Activated T-helper 17 cell treated with anti-CD3 and anti-CD28 coated beads, Interleukin-2, amount 50 U/mL, for 72 hours (primary cell): ENCODE measurements at regions not wholly inside any gene's neighbourhood (a gene's known extent, or its start where the extent isn't known, plus 50 kb on each side); places are given as distances from the start of the nearest gene placed in this dataset.

Experiments used
- ATAC-seq: fragments of 150-1000 bp; cut with Tn5 transposase; replicated peaks from 2 replicates; pipeline ENCODE4 v1.10.0; 2021; ENCODE audit warnings: mild to moderate bottlenecking, moderate library complexity
- H3K27ac Mint-ChIP-seq: one replicate; pipeline ENCODE4 v1.8.0; 2022; ENCODE audit warnings: mixed read lengths
- H3K27me3 Mint-ChIP-seq: one replicate; pipeline ENCODE4 v1.8.0; 2022; ENCODE audit warnings: mixed read lengths
- H3K36me3 Mint-ChIP-seq: one replicate; pipeline ENCODE4 v1.8.0; 2022; ENCODE audit warnings: low read depth, mild to moderate bottlenecking, mixed read lengths
- H3K4me1 Mint-ChIP-seq: one replicate; pipeline ENCODE4 v1.8.0; 2022; ENCODE audit warnings: mixed read lengths
- H3K4me3 Mint-ChIP-seq: one replicate; pipeline ENCODE4 v1.8.0; 2022; ENCODE audit warnings: mild to moderate bottlenecking, mixed read lengths
- H3K9me3 Mint-ChIP-seq: one replicate; pipeline ENCODE4 v1.8.0; 2022; ENCODE audit warnings: mixed read lengths

DNA sequence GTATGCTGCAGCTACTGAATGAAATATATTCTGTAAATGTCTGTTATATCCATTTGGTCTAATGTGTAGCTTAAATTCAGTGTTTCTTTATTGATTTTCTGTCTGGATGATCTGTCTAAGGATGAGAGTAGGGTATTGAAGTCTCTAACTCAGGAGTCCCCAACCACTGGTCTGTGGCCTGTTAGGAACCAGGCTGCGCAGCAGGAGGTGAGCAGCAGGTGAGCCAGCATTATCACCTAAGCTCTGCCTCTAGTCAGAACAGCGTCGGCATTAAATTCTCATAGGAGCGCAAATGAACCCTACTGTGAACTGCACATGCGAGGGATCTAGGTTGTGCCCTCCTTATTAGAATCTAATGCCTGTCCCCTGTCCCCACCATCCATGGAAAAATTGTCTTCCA is 329.7 kb upstream of the RGS6 start:
- no peak for ATAC-seq
- Mint-ChIP-seq H3K4me3 (no peak overlapping the region), H3K27me3 (no peaks in the 10 kb centered on the region), H3K27ac (no peak overlapping the region), H3K4me1 (peaks cover 32% of the 10 kb centered on the region), H3K9me3 (peaks cover 11% of the 10 kb centered on the region), H3K36me3 (peaks cover 37% of the 10 kb centered on the region)

- Mint-ChIP-seq H3K36me3 (peaks cover 28% of the 10 kb centered on the region), H3K4me1 (peaks cover 17% of the 10 kb centered on the region), H3K9me3 (peaks cover 11% of the 10 kb centered on the region), H3K27me3 (no peaks in the 10 kb centered on the region), H3K4me3 (no peak overlapping the region), H3K27ac (no peak overlapping the region)
- no peak for ATAC-seq
Observed at GRCh38 chr14:71604231-71604630, 328.0 kb upstream of the RGS6 start.

DNA sequence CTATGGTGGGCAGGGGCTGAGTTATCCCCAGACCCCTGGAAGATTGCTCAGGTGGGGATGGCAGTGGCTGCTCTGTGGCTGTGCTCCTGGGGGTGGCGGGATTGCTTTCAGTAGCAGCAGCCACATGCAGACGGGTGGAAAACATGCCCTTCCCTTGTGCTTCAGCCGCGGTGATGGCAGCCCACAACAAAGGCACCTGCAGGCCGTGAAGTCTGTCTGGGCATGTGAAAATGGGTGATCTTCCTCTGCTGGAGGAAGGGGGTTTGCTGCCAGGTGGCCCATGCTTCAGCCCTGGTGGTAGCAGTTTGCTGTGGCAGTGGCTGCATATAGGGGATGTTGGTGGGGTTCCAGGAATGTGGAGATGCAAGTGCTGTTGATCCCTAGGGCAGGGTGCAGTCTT is 326.2 kb upstream of the RGS6 start:
- Mint-ChIP-seq H3K27ac (peak overlapping the region; percentile 8), H3K4me3 (peak overlapping the region; percentile 0), H3K36me3 (peaks cover 14% of the 10 kb centered on the region), H3K27me3 (no peaks in the 10 kb centered on the region), H3K9me3 (no peaks in the 10 kb centered on the region), H3K4me1 (peaks cover 17% of the 10 kb centered on the region)
- no peak for ATAC-seq

- no peak for ATAC-seq
- Mint-ChIP-seq H3K4me3 (peak overlapping the region; percentile 0), H3K27me3 (no peaks in the 10 kb centered on the region), H3K27ac (peak overlapping the region; percentile 8), H3K9me3 (no peaks in the 10 kb centered on the region), H3K4me1 (peaks cover 17% of the 10 kb centered on the region), H3K36me3 (peaks cover 14% of the 10 kb centered on the region)
Observed at GRCh38 chr14:71606575-71606974, 325.7 kb upstream of the RGS6 start.

GRCh38 chr14:71607056-71607455 is 325.2 kb upstream of the RGS6 start:
- peak overlapping the region; percentile 8 for H3K27ac Mint-ChIP-seq
- peaks cover 14% of the 10 kb centered on the region for H3K36me3 Mint-ChIP-seq
- peaks cover 17% of the 10 kb centered on the region for H3K4me1 Mint-ChIP-seq
- H3K27me3 Mint-ChIP-seq, result no peaks in the 10 kb centered on the region
- ATAC-seq, result no peak
- no peaks in the 10 kb centered on the region for H3K9me3 Mint-ChIP-seq
- no peak overlapping the region for H3K4me3 Mint-ChIP-seq

DNA sequence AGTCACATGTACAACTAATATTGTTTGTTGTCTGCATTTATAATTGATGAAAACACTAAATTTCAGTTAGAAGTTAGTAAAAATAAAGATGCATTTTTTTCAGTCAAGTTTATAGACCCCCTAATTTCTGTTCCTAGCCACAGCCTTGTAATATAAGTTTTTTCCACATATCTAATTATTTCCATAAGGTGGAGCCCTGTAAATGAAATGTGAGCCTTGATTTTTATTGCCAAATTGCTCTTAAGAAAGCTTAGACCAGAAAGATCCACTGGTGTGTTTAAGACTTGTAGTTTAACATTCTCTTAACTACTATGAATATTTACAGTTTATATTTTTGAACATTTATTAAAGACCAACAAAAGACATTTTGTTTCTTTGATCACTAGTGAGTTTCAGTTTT is 322.1 kb upstream of the RGS6 start:
- H3K27ac Mint-ChIP-seq, result no peak overlapping the region
- ATAC-seq, result no peak
- peaks cover 6% of the 10 kb centered on the region for H3K36me3 Mint-ChIP-seq
- H3K9me3 Mint-ChIP-seq, result no peaks in the 10 kb centered on the region
- H3K4me1 Mint-ChIP-seq, result peaks cover 16% of the 10 kb centered on the region
- H3K4me3 Mint-ChIP-seq, result no peak overlapping the region
- no peaks in the 10 kb centered on the region for H3K27me3 Mint-ChIP-seq

GRCh38 chr14:71610797-71611196 is 321.4 kb upstream of the RGS6 start:
- no peak for ATAC-seq
- Mint-ChIP-seq H3K36me3 (no peaks in the 10 kb centered on the region), H3K27me3 (no peaks in the 10 kb centered on the region), H3K27ac (no peak overlapping the region), H3K4me1 (peaks cover 9% of the 10 kb centered on the region), H3K4me3 (no peak overlapping the region), H3K9me3 (no peaks in the 10 kb centered on the region)

DNA sequence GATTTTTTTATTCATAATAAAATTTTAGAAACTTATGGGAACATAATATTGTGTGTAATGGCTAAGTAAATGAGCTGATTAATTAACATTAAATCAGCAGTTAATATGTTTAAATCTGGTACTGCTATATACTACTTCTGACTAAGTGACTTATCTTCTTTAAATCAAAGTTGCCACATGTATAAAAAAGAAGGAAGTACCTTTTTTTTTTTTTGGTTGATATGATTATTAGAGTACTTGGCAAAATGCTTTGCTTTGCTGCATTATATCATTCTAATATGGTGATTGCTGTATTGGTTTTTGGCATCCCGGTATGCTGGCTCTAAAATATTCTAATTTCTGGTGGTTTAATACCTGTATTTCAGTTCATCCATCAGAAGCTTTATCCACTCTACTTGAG is 319.1 kb upstream of the RGS6 start:
- Mint-ChIP-seq H3K4me1 (peaks cover 4% of the 10 kb centered on the region), H3K4me3 (no peak overlapping the region), H3K27me3 (no peaks in the 10 kb centered on the region), H3K36me3 (peaks cover 3% of the 10 kb centered on the region), H3K9me3 (no peaks in the 10 kb centered on the region), H3K27ac (no peak overlapping the region)
- no peak for ATAC-seq

- Mint-ChIP-seq H3K36me3 (peaks cover 31% of the 10 kb centered on the region), H3K4me3 (no peak overlapping the region), H3K27ac (no peak overlapping the region), H3K4me1 (peaks cover 8% of the 10 kb centered on the region), H3K9me3 (no peaks in the 10 kb centered on the region), H3K27me3 (no peaks in the 10 kb centered on the region)
- no peak for ATAC-seq
Observed at GRCh38 chr14:71616013-71616412, 316.2 kb upstream of the RGS6 start.

DNA sequence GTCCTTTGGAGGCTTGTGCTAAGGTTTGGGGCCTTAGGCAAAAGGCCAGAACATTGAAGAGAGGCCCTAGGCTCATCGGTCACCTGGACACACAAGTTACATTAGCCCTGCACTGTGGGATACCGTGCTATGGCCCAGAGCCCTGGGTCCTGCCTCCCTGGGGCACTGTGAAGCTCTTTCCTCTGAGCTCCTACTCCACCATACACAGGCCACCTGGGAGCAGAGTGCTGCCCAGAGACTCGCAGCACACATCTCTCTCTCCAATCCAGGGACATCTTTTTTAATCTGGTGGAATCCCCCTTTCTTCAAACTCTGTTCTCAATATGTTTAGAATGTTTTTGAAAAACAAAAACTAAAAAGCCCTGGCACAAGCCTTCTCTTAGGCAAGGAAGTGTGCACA is 314.2 kb upstream of the RGS6 start:
- Mint-ChIP-seq H3K27ac (no peak overlapping the region), H3K9me3 (no peaks in the 10 kb centered on the region), H3K4me3 (no peak overlapping the region), H3K4me1 (peaks cover 8% of the 10 kb centered on the region), H3K36me3 (peaks cover 49% of the 10 kb centered on the region), H3K27me3 (no peaks in the 10 kb centered on the region)
- ATAC-seq, result no peak

DNA sequence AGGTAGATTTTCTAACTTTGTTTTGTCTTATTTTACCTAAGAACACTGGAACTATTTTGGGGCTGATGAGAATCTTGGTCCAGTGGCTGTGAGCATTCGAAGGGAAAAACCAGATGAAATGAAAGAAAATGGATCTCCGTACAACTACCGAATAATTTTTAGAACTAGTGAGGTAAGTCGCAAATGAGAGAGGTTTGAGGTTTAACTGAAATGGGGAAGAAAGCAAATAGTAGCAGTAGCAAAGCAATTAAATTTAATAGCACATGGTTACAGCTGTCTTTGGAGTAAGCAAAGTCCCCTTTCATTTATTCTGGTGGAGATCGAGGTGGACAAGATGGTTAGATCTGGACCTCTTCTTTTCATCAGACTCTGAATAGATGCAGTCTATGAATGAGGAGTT is 313.5 kb upstream of the RGS6 start:
- Mint-ChIP-seq H3K4me3 (no peak overlapping the region), H3K4me1 (peaks cover 8% of the 10 kb centered on the region), H3K27ac (no peak overlapping the region), H3K27me3 (no peaks in the 10 kb centered on the region), H3K9me3 (no peaks in the 10 kb centered on the region), H3K36me3 (peaks cover 56% of the 10 kb centered on the region)
- ATAC-seq, result no peak

DNA sequence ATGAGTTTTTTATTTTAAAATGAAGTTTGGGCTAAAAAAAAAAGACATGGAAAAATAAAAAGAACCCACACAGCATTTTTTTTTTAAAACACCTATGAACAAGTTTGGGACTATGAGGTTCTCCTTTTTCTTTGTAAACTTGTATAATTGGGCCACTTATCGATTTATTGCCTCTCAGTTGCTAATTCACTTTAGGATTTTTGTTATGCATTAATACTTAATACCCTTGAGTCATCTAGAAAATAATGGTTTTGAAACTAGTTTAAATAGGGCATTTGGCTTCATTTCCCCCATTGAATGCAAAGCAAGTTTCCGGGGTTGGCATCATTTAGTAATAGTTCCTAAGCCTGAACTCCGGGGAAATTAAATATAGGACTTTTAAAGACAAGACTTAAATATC is 312.8 kb upstream of the RGS6 start:
- H3K27me3 Mint-ChIP-seq, result no peaks in the 10 kb centered on the region
- H3K4me3 Mint-ChIP-seq, result no peak overlapping the region
- ATAC-seq, result no peak
- no peak overlapping the region for H3K27ac Mint-ChIP-seq
- peaks cover 8% of the 10 kb centered on the region for H3K4me1 Mint-ChIP-seq
- peaks cover 63% of the 10 kb centered on the region for H3K36me3 Mint-ChIP-seq
- H3K9me3 Mint-ChIP-seq, result no peaks in the 10 kb centered on the region

GRCh38 chr14:71620401-71620800 is 311.8 kb upstream of the RGS6 start:
- H3K27ac Mint-ChIP-seq, result peak overlapping the region; percentile 52
- no peak overlapping the region for H3K4me3 Mint-ChIP-seq
- no peaks in the 10 kb centered on the region for H3K27me3 Mint-ChIP-seq
- H3K9me3 Mint-ChIP-seq, result no peaks in the 10 kb centered on the region
- peaks cover 73% of the 10 kb centered on the region for H3K36me3 Mint-ChIP-seq
- peaks cover 8% of the 10 kb centered on the region for H3K4me1 Mint-ChIP-seq
- no peak for ATAC-seq

DNA sequence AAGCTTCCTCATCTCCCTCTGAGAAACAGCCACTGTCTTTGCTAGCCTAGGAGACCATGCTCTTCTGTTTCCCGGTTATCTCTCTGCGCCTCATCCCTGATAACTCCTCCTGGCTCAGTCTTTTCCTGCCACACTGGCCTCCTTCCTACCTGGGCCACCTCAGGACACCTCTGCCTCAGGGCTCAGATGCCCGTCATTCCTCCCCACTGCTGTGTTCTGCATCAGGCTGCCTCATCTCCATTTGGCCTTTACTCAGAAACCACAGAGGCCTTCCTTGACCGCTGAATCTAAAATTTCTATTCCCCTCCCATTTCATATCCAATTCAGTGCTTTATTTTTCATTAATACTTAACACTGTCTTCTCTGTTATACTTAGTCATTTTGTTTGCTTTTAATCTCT is 311.0 kb upstream of the RGS6 start:
- Mint-ChIP-seq H3K27me3 (no peaks in the 10 kb centered on the region), H3K36me3 (peaks cover 75% of the 10 kb centered on the region), H3K4me3 (no peak overlapping the region), H3K9me3 (no peaks in the 10 kb centered on the region), H3K27ac (peak overlapping the region; percentile 52), H3K4me1 (peaks cover 5% of the 10 kb centered on the region)
- no peak for ATAC-seq

GRCh38 chr14:71621980-71622605 is 310.1 kb upstream of the RGS6 start:
- Mint-ChIP-seq H3K27me3 (no peaks in the 10 kb centered on the region), H3K36me3 (peaks cover 75% of the 10 kb centered on the region), H3K4me1 (peaks cover 4% of the 10 kb centered on the region), H3K27ac (no peak overlapping the region), H3K4me3 (no peak overlapping the region), H3K9me3 (no peaks in the 10 kb centered on the region)
- ATAC-seq, result no peak

GRCh38 chr14:71623939-71624338 is 308.3 kb upstream of the RGS6 start:
- peaks cover 72% of the 10 kb centered on the region for H3K36me3 Mint-ChIP-seq
- no peaks in the 10 kb centered on the region for H3K9me3 Mint-ChIP-seq
- ATAC-seq, result no peak
- peaks cover 9% of the 10 kb centered on the region for H3K4me1 Mint-ChIP-seq
- H3K27me3 Mint-ChIP-seq, result no peaks in the 10 kb centered on the region
- no peak overlapping the region for H3K4me3 Mint-ChIP-seq
- no peak overlapping the region for H3K27ac Mint-ChIP-seq
